ENCODE measurements at regions not wholly inside any gene's neighbourhood (a gene's known extent, or its start where the extent isn't known, plus 50 kb on each side); places are given as distances from the start of the nearest gene placed in this dataset.

GRCh38 chr9:82567953-82568352 is 495.0 kb downstream of the RASEF start:
- TF ChIP-seq, protein P1, sequence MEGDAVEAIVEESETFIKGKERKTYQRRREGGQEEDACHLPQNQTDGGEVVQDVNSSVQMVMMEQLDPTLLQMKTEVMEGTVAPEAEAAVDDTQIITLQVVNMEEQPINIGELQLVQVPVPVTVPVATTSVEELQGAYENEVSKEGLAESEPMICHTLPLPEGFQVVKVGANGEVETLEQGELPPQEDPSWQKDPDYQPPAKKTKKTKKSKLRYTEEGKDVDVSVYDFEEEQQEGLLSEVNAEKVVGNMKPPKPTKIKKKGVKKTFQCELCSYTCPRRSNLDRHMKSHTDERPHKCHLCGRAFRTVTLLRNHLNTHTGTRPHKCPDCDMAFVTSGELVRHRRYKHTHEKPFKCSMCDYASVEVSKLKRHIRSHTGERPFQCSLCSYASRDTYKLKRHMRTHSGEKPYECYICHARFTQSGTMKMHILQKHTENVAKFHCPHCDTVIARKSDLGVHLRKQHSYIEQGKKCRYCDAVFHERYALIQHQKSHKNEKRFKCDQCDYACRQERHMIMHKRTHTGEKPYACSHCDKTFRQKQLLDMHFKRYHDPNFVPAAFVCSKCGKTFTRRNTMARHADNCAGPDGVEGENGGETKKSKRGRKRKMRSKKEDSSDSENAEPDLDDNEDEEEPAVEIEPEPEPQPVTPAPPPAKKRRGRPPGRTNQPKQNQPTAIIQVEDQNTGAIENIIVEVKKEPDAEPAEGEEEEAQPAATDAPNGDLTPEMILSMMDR (conservative IDR thresholded peaks at IDR 0.05), result no peak
- TF ChIP-seq ZFX (IDR thresholded peaks at IDR 0.05), result no peak
